HCT116 (cell line): ENCODE measurements at regions not wholly inside any gene's neighbourhood (a gene's known extent, or its start where the extent isn't known, plus 50 kb on each side); places are given as distances from the start of the nearest gene placed in this dataset.

Experiments used
- ATAC-seq: fragments of 200-7000 bp; cut with Tn5 transposase; 2 replicates; pipeline ENCODE4 v1.9.1; 2020; ENCODE audit warnings: mild to moderate bottlenecking, moderate library complexity
- BruUV-seq: library from RNA; stranded (reverse); fragments of 400-500 nt; replicated peaks from 2 replicates; lab custom pipeline; 2021; lab: Mats Ljungman, UMichigan
- CTCF ChIA-PET: fragments of 300-600 bp; sonication (Branson Sonifier 250); formaldehyde crosslinking; loops from one replicate; lab custom pipeline; 2021; ENCODE audit warnings: antibody characterized with exemption; lab: Charles Lee
- POLR2A ChIA-PET: fragments of 300-600, 350-600 bp; sonication (Branson Sonifier 250); formaldehyde crosslinking; loops from one replicate; lab custom pipeline; 2021; ENCODE audit warnings: antibody characterized with exemption; lab: Charles Lee
- RAD21 ChIA-PET, 2 experiments: fragments of 300-600 bp; sonication (Branson Sonifier 250); formaldehyde crosslinking; loops; one replicate each; lab custom pipeline; 2023; ENCODE audit warnings: low total read pairs in 2 of 2; ENCODE audit not compliant: uncharacterized antibody in 2 of 2, unreplicated experiment in 2 of 2, low non-redundant PET in 1 of 2; lab: Charles Lee
- DNase-seq: peaks from one replicate; pipeline ENCODE4 v3.0.0-alpha.2; 2010; ENCODE audit warnings: low read depth, low spot score
- H2AFZ ChIP-seq: fragments of 200-600 bp; shearing (Covaris generic), sonication (generic); 2 replicates; pipeline ENCODE4 v1.6.1; 2017; ENCODE audit warnings: low read depth, mixed run types, mixed read lengths, antibody characterized with exemption, low read length; ENCODE audit not compliant: poor library complexity, severe bottlenecking
- H3K27ac ChIP-seq: 2 replicates; pipeline ENCODE4 v1.5.1; 2012; ENCODE audit warnings: low read depth, low read length
- H3K27me3 ChIP-seq: fragments of 200-600 bp; sonication (generic); 2 replicates; pipeline ENCODE4 v1.6.1; 2016; ENCODE audit warnings: mixed run types, low read length, mixed read lengths; ENCODE audit not compliant: insufficient read depth
- H3K36me3 ChIP-seq, 2 experiments: fragments of 200-500 bp in 1 of 2; fragments of 200-600 bp in 1 of 2; sonication (Bioruptor generic) in 1 of 2; sonication (generic) in 1 of 2; 2 replicates each; pipeline versions ENCODE4 v1.5.1 to v1.6.1; 2014 to 2016; ENCODE audit warnings: low read length in 2 of 2, inconsistent platforms in 1 of 2, mixed read lengths in 1 of 2, mixed run types in 1 of 2; ENCODE audit not compliant: insufficient read depth in 2 of 2, control insufficient read depth in 1 of 2
- H3K4me1 ChIP-seq, 2 experiments: fragments of 200-600 bp in 1 of 2; sonication (generic) in 1 of 2; 2 replicates each; pipeline versions ENCODE4 v1.5.1 to v1.6.1; 2012 to 2017; ENCODE audit warnings: low read length in 2 of 2, inconsistent platforms in 1 of 2, mild to moderate bottlenecking in 1 of 2, mixed read lengths in 1 of 2, mixed run types in 1 of 2, moderate library complexity in 1 of 2; ENCODE audit not compliant: insufficient read depth in 2 of 2, control insufficient read depth in 1 of 2
- H3K4me2 ChIP-seq: fragments of 200-600 bp; sonication (generic); 2 replicates; pipeline ENCODE4 v1.6.1; 2017; ENCODE audit warnings: mixed run types, low read length, mixed read lengths
- H3K4me3 ChIP-seq, 2 experiments: fragments of 200-600 bp in 1 of 2; sonication (generic) in 1 of 2; replicated peaks in 1 of 2; 2 replicates each; pipeline ENCODE4 v1.5.1; 2011 to 2016; ENCODE audit warnings: low read length in 2 of 2, control low read depth in 1 of 2, low read depth in 1 of 2, mild to moderate bottlenecking in 1 of 2, mixed read lengths in 1 of 2, mixed run types in 1 of 2
- H3K79me2 ChIP-seq: fragments of 200-600 bp; sonication (generic); 2 replicates; pipeline ENCODE4 v1.6.1; 2017; ENCODE audit warnings: mild to moderate bottlenecking, mixed run types, low read length, moderate library complexity, mixed read lengths; ENCODE audit not compliant: insufficient read depth
- H3K9ac ChIP-seq: fragments of 200-600 bp; sonication (generic); 2 replicates; pipeline ENCODE4 v1.6.1; 2016; ENCODE audit warnings: low read length, mixed read lengths
- H3K9me2 ChIP-seq: fragments of 200-600 bp; sonication (generic), shearing (Covaris generic); 2 replicates; pipeline ENCODE4 v1.6.1; 2017; ENCODE audit warnings: mixed run types, mild to moderate bottlenecking, moderate library complexity; ENCODE audit not compliant: insufficient read depth
- H3K9me3 ChIP-seq, 2 experiments: fragments of 200-500 bp in 1 of 2; fragments of 200-600 bp in 1 of 2; sonication (Bioruptor generic) in 1 of 2; sonication (generic) in 1 of 2; 2 replicates each; pipeline ENCODE4 v1.6.1; 2014 to 2017; ENCODE audit warnings: low read length in 2 of 2, mixed read lengths in 2 of 2, inconsistent platforms in 1 of 2, low read depth in 1 of 2, mild to moderate bottlenecking in 1 of 2, mixed run types in 1 of 2, moderate library complexity in 1 of 2; ENCODE audit not compliant: control insufficient read depth in 1 of 2, insufficient read depth in 1 of 2
- H4K20me1 ChIP-seq: fragments of 200-600 bp; sonication (generic), shearing (Covaris generic); 2 replicates; pipeline ENCODE4 v1.6.1; 2017; ENCODE audit warnings: mixed run types, mild to moderate bottlenecking, moderate library complexity; ENCODE audit not compliant: insufficient read depth
- ATF3 ChIP-seq: IDR thresholded peaks from 2 replicates; pipeline ENCODE4 v1.6.1; 2012
- CBX3 ChIP-seq: IDR thresholded peaks from 2 replicates; pipeline ENCODE4 v1.6.1; 2012; ENCODE audit warnings: low read depth
- CEBPB ChIP-seq: IDR thresholded peaks from 2 replicates; pipeline ENCODE4 v1.6.1; 2012; ENCODE audit warnings: low read depth
- CTCF ChIP-seq, 3 experiments: fragments of 200-600 bp in 1 of 3; sonication (generic) in 1 of 3; IDR thresholded peaks in 2 of 3; conservative IDR thresholded peaks in 1 of 3; 2 replicates each; pipeline ENCODE4 v1.5.1; 2012 to 2017; ENCODE audit warnings: low read depth in 2 of 3, low read length in 2 of 3, antibody characterized with exemption in 1 of 3, borderline replicate concordance in 1 of 3, control low read depth in 1 of 3, mild to moderate bottlenecking in 1 of 3, mixed read lengths in 1 of 3, mixed run types in 1 of 3, moderate library complexity in 1 of 3; ENCODE audit not compliant: insufficient read depth in 1 of 3
- EGR1 ChIP-seq: IDR thresholded peaks from 2 replicates; pipeline ENCODE4 v1.6.1; 2012; ENCODE audit warnings: low read depth
- ELF1 ChIP-seq: IDR thresholded peaks from 2 replicates; pipeline ENCODE4 v1.6.1; 2012; ENCODE audit warnings: low read depth, borderline replicate concordance
- JUND ChIP-seq: IDR thresholded peaks from 2 replicates; pipeline ENCODE4 v1.6.1; 2012
- MAX ChIP-seq: IDR thresholded peaks from 2 replicates; pipeline ENCODE4 v1.6.1; 2012
- POLR2A ChIP-seq: IDR thresholded peaks from 2 replicates; pipeline ENCODE4 v1.7.0; 2011; ENCODE audit warnings: borderline replicate concordance; ENCODE audit not compliant: insufficient read depth, insufficient read length; ENCODE audit errors: extremely low read depth
- POLR2AphosphoS5 ChIP-seq: IDR thresholded peaks from 2 replicates; pipeline ENCODE4 v1.6.1; 2011; ENCODE audit warnings: mild to moderate bottlenecking, low read depth, low read length, moderate library complexity
- RAD21 ChIP-seq: IDR thresholded peaks from 2 replicates; pipeline ENCODE4 v1.6.1; 2012; ENCODE audit warnings: low read depth, mild to moderate bottlenecking
- SIN3A ChIP-seq: IDR thresholded peaks from 2 replicates; pipeline ENCODE4 v1.6.1; 2012; ENCODE audit warnings: low read depth
- SP1 ChIP-seq: IDR thresholded peaks from 2 replicates; pipeline ENCODE4 v1.6.1; 2012; ENCODE audit warnings: low read depth
- SRF ChIP-seq: IDR thresholded peaks from 2 replicates; pipeline ENCODE4 v1.6.1; 2012; ENCODE audit warnings: low read depth
- TCF7L2 ChIP-seq: IDR thresholded peaks from 2 replicates; pipeline ENCODE4 v1.7.0; 2011; ENCODE audit warnings: borderline replicate concordance, inconsistent platforms; ENCODE audit not compliant: insufficient read depth, insufficient read length; ENCODE audit errors: extremely low read depth
- YY1 ChIP-seq: IDR thresholded peaks from 2 replicates; pipeline ENCODE4 v1.6.1; 2011; ENCODE audit warnings: low read length, low read depth, moderate library complexity, mild to moderate bottlenecking; ENCODE audit not compliant: insufficient replicate concordance; ENCODE audit errors: extremely low read depth
- ZBTB33 ChIP-seq: IDR thresholded peaks from 2 replicates; pipeline ENCODE4 v1.6.1; 2011; ENCODE audit warnings: mild to moderate bottlenecking, low read length, moderate library complexity; ENCODE audit not compliant: insufficient replicate concordance; ENCODE audit errors: extremely low read depth
- ZFX ChIP-seq: fragments of 450-650 bp; IDR thresholded peaks from 2 replicates; pipeline ENCODE4 v1.6.1; 2017
- ZNF274 ChIP-seq: fragments of 200-500 bp; sonication (Bioruptor generic); IDR thresholded peaks from 2 replicates; pipeline ENCODE4 v1.6.1; 2014; ENCODE audit warnings: mild to moderate bottlenecking, low read depth, low read length, inconsistent platforms
- intact Hi-C: fragments of 100-400 bp; cut with micrococcal nuclease; formaldehyde crosslinking; loops from 2 replicates; pipeline ENCODE4 v1.10.0; 2022

GRCh38 chr7:51785876-51786275 is 469.3 kb upstream of the COBL start:
- H3K9ac ChIP-seq, result no peak overlapping the region
- CTCF ChIA-PET, result no interaction called here
- DNase-seq, result no peak
- H4K20me1 ChIP-seq, result no peaks in the 10 kb centered on the region; the same call in 1 of the 2 replicates
- no peak overlapping the region for H3K4me3 ChIP-seq
- POLR2A ChIA-PET, result no interaction called here
- H3K79me2 ChIP-seq, result no peaks in the 10 kb centered on the region
- RAD21 ChIA-PET, result no interaction called here
- H2AFZ ChIP-seq, result no peak overlapping the region
- H3K4me1 ChIP-seq, result no peaks in the 10 kb centered on the region
- no peaks in the 10 kb centered on the region; a peak in 2 of 4 replicates for H3K9me3 ChIP-seq
- H3K9me2 ChIP-seq, result no peaks in the 10 kb centered on the region
- no TSS peak for BruUV-seq
- no peak for ATAC-seq
- H3K4me2 ChIP-seq, result no peak overlapping the region
- H3K27ac ChIP-seq, result no peak overlapping the region
- TF ChIP-seq ATF3 (no peak), TCF7L2 (no peak), EGR1 (no peak), POLR2A (no peak), CEBPB (no peak), SIN3A (no peak), SP1 (no peak)
- TF ChIP-seq, all 23 proteins: peak for 0
- intact Hi-C loops, result no loop called here
- Histone ChIP-seq H3K36me3 (no peaks in the 10 kb centered on the region), H3K27me3 (no peaks in the 10 kb centered on the region)

- intact Hi-C loops, result no loop called here
- H3K27ac ChIP-seq, result no peak overlapping the region
- ChIA-PET CTCF (no interaction called here), POLR2A (no interaction called here), RAD21 (no interaction called here)
- H3K9ac ChIP-seq, result no peak overlapping the region
- H3K36me3 ChIP-seq, result no peaks in the 10 kb centered on the region
- DNase-seq, result no peak
- no peak for ATAC-seq
- H3K4me1 ChIP-seq, result no peaks in the 10 kb centered on the region
- no peaks in the 10 kb centered on the region; a peak in 2 of 4 replicates for H3K9me3 ChIP-seq
- H3K27me3 ChIP-seq, result no peaks in the 10 kb centered on the region
- no peak overlapping the region for H3K4me2 ChIP-seq
- no peak overlapping the region for H3K4me3 ChIP-seq
- BruUV-seq, result no TSS peak
- no peak overlapping the region for H2AFZ ChIP-seq
- H4K20me1 ChIP-seq, result no peaks in the 10 kb centered on the region; the same call in 1 of the 2 replicates
- no peaks in the 10 kb centered on the region for H3K79me2 ChIP-seq
- no peaks in the 10 kb centered on the region for H3K9me2 ChIP-seq
- TF ChIP-seq CBX3 (no peak), YY1 (no peak), SRF (no peak), JUND (no peak), MAX (no peak), ZNF274 (no peak), CTCF (IDR thresholded peaks at IDR 0.05 in 2 of 3, conservative IDR thresholded peaks at IDR 0.05 in 1 of 3; ENCODE audit: borderline replicate concordance in 1 of 3, insufficient read depth in 1 of 3, low read depth in 2 of 3, low read length in 2 of 3) (no peak), POLR2AphosphoS5 (no peak), ZBTB33 (no peak), CEBPB (no peak), RAD21 (no peak), ZFX (no peak), POLR2A (no peak), ELF1 (no peak), SIN3A (no peak)
These were observed 468.6 kb upstream of the COBL start for GRCh38 chr7:51785171-51785570.
